Stimulated activated CD4-positive, alpha-beta T cell treated with anti-CD3 and anti-CD28 coated beads, TNF-alpha, amount 100 ng/mL, for 1 hour (primary cell): ENCODE measurements at regions not wholly inside any gene's neighbourhood (a gene's known extent, or its start where the extent isn't known, plus 50 kb on each side); places are given as distances from the start of the nearest gene placed in this dataset.
"Not testable (repeated sequence)": the region's sequence is repeated elsewhere in the genome, so short reads cannot be mapped to it uniquely, and the experiment has no call there.

Experiments
- DNase-seq, 3 donors: peaks; one replicate each; pipeline ENCODE4 v3.0.0-alpha.2; 2020; ENCODE audit warnings: low read depth in 3 of 3, low spot score in 1 of 3

GRCh38 chr5:166810721-166811120, 1480.7 kb upstream of the WWC1 start:
- DNase-seq, result no peak

- DNase-seq, result no peak
Measured at GRCh38 chr5:166823360-166823759, 1468.1 kb upstream of the WWC1 start.

GRCh38 chr5:166834246-166834645, 1457.2 kb upstream of the WWC1 start:
- no peak for DNase-seq

GRCh38 chr5:166845044-166845443, 1446.4 kb upstream of the WWC1 start:
- DNase-seq, result no peak

GRCh38 chr5:166856791-166857190, 1434.7 kb upstream of the WWC1 start:
- DNase-seq, result no peak

GRCh38 chr5:166860426-166860825, 1431.0 kb upstream of the WWC1 start:
- DNase-seq, result no peak

- DNase-seq, result no peak
Measured at GRCh38 chr5:166862581-166862980, 1428.9 kb upstream of the WWC1 start.

GRCh38 chr5:166865206-166865605, 1426.2 kb upstream of the WWC1 start:
- no peak for DNase-seq

- DNase-seq, result no peak
Measured at GRCh38 chr5:166880456-166880855, 1411.0 kb upstream of the WWC1 start.

- DNase-seq, result no peak
Measured at GRCh38 chr5:166881802-166882201, 1409.6 kb upstream of the WWC1 start.

GRCh38 chr5:166883016-166883415, 1408.4 kb upstream of the WWC1 start:
- no peak for DNase-seq

- DNase-seq, result no peak
Measured at GRCh38 chr5:166898166-166898565, 1393.3 kb upstream of the WWC1 start.

- no peak for DNase-seq
Measured at GRCh38 chr5:166899343-166899742, 1392.1 kb upstream of the WWC1 start.

- no peak for DNase-seq
Measured at GRCh38 chr5:166904571-166904970, 1386.9 kb upstream of the WWC1 start.

- DNase-seq, result no peak
Measured at GRCh38 chr5:166906991-166907713, 1384.3 kb upstream of the WWC1 start.

GRCh38 chr5:166909040-166909439, 1382.4 kb upstream of the WWC1 start:
- no peak for DNase-seq

GRCh38 chr5:166909926-166910325, 1381.5 kb upstream of the WWC1 start:
- DNase-seq, result no peak

- DNase-seq, result no peak
Measured at GRCh38 chr5:166910995-166911394, 1380.5 kb upstream of the WWC1 start.

- DNase-seq, result no peak
Measured at GRCh38 chr5:166916021-166916420, 1375.4 kb upstream of the WWC1 start.

- no peak for DNase-seq
Measured at GRCh38 chr5:166926138-166926537, 1365.3 kb upstream of the WWC1 start.

GRCh38 chr5:166926806-166927475, 1364.5 kb upstream of the WWC1 start:
- not testable (repeated sequence) for DNase-seq

- no peak for DNase-seq
Measured at GRCh38 chr5:166936351-166936750, 1355.1 kb upstream of the WWC1 start.

GRCh38 chr5:166938071-166938470, 1353.4 kb upstream of the WWC1 start:
- no peak for DNase-seq
